ENCODE measurements at regions not wholly inside any gene's neighbourhood (a gene's known extent, or its start where the extent isn't known, plus 50 kb on each side); places are given as distances from the start of the nearest gene placed in this dataset.

DNA sequence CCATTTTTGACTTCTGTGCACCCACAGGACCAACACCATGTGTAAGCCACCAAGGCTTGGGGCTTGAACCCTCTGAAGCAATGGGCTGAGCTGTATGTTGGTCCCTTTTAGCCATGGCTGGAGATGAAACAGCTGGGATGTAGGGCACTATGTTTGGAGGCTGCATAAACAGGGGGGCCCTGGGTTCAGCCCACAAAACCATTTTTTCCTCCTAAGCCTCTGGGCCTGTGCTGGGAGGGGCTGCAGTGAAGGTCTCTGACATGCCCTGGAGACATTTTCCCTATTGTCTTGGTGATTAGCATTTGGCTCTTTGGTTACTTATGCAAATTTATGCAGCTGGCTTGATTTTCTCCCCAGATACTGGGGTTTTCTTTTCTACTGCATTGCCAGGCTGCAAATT is 144.9 kb downstream of the ZNF326 start:
- TF ChIP-seq POLR2A (IDR thresholded peaks at IDR 0.05) = no peak
- TF ChIP-seq, protein P1, sequence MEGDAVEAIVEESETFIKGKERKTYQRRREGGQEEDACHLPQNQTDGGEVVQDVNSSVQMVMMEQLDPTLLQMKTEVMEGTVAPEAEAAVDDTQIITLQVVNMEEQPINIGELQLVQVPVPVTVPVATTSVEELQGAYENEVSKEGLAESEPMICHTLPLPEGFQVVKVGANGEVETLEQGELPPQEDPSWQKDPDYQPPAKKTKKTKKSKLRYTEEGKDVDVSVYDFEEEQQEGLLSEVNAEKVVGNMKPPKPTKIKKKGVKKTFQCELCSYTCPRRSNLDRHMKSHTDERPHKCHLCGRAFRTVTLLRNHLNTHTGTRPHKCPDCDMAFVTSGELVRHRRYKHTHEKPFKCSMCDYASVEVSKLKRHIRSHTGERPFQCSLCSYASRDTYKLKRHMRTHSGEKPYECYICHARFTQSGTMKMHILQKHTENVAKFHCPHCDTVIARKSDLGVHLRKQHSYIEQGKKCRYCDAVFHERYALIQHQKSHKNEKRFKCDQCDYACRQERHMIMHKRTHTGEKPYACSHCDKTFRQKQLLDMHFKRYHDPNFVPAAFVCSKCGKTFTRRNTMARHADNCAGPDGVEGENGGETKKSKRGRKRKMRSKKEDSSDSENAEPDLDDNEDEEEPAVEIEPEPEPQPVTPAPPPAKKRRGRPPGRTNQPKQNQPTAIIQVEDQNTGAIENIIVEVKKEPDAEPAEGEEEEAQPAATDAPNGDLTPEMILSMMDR (IDR thresholded peaks at IDR 0.05 in 4 of 5, conservative IDR thresholded peaks at IDR 0.05 in 1 of 5) = no peak
- intact Hi-C loops (cut with DNase I; ENCODE audit: low total_unique reads) (no loop called here), in situ Hi-C loops (cut with MboI; ENCODE audit: low sequenced_read_pairs in 4 of 4) (no loop called here)

DNA sequence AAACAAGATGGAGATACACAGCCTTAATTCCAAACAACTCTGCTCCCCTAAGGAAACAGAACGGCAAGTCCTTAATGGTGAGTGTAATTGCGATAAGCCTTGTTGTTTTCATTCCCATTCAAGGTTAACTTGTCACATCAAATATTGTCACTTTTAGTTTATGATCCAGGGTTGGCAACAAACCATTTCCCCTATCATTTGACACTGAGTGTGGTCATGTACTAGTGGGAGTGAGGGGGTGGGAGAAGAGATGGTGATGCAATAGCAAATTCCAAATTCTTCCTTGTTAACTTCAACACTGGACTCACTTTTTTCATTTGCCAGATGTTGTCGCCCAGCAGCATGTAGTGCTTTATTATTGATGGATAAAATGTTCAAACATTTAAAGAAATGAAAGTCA is 140.4 kb downstream of the ZNF326 start:
- TF ChIP-seq POLR2A (IDR thresholded peaks at IDR 0.05) = no peak
- TF ChIP-seq, protein P1 (IDR thresholded peaks at IDR 0.05 in 4 of 5, conservative IDR thresholded peaks at IDR 0.05 in 1 of 5) = no peak
- no peaks in the 10 kb centered on the region for H3K36me3 ChIP-seq
- no peak overlapping the region for H3K4me3 ChIP-seq
- ATAC-seq (no peak), DNase-seq (no peak)
- H3K27me3 ChIP-seq = no peaks in the 10 kb centered on the region
- no peaks in the 10 kb centered on the region for H3K9me3 ChIP-seq
- in situ Hi-C loops (cut with MboI; ENCODE audit: low sequenced_read_pairs in 4 of 4) = no loop called here
- no peak overlapping the region for H3K27ac ChIP-seq
- H3K4me1 ChIP-seq = no peaks in the 10 kb centered on the region
- intact Hi-C loops (cut with DNase I; ENCODE audit: low total_unique reads) = no loop called here

More for the DNA sequence above, 144.9 kb downstream of the ZNF326 start:
- no peaks in the 10 kb centered on the region for H3K9me3 ChIP-seq
- H3K36me3 ChIP-seq = no peaks in the 10 kb centered on the region
- no peak overlapping the region for H3K4me3 ChIP-seq
- H3K4me1 ChIP-seq = no peaks in the 10 kb centered on the region
- H3K27ac ChIP-seq = no peak overlapping the region
- ATAC-seq = no peak
- DNase-seq = no peak
- no peaks in the 10 kb centered on the region for H3K27me3 ChIP-seq

DNA sequence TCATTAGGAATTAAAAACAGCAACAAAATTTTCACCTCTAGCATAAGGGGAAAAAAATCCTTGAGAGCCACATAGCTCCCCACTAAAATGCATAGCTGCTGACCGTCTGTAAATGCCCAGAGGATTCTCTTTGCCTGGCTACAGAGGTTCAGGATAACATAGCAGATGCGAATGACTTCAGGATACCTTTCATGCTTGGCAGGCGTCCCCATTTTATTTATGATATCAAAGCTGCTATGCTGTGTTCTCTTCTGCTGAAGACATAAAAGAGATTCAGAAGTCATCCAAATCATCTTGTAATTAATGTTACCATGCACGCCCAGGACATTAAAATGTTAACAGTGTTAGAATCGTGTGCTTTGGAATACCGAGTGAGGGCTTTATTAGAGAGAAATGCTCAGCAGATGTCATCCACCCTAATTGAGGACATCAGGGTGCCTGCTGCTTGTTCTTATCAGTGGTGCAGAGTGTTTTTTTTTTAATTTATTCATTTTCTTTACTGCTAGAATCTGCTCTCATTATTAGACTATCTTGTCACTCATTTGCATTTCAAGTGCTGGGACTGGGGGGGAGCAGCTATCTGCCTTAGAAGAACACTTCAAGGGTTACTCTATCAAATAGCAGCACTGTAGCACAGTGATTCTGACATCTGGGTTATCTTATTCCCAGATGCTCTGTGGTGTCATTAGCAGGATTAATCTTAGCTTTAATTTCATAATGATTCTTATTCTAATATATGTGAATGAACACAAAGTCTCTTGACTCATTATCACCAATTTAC is 139.5 kb downstream of the ZNF326 start:
- in situ Hi-C loops (cut with MboI; ENCODE audit: low sequenced_read_pairs in 4 of 4) = no loop called here

DNA sequence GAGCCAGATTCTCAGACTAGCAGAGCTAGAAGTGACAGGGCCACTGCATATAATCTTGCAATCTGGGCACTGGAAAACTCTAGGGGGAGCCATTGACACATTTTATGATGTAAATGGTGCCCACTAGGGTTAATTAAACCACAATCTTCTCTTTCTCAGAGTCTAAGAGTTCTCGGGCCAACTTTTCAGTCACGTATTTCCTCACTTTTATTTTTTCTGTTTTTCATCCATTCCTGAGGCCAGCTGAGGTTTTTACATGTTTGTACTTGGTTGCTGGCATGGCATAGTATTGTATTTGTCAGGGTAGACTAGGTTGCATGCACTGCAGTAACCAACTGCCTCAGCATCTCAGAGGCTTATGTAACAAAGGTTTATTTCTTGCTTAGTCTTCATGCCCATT is 138.2 kb downstream of the ZNF326 start:
- Histone ChIP-seq H3K36me3 (no peaks in the 10 kb centered on the region), H3K9me3 (no peaks in the 10 kb centered on the region), H3K27ac (no peak overlapping the region), H3K27me3 (no peaks in the 10 kb centered on the region), H3K4me3 (no peak overlapping the region), H3K4me1 (no peaks in the 10 kb centered on the region)
- in situ Hi-C loops (cut with MboI; ENCODE audit: low sequenced_read_pairs in 4 of 4) = no loop called here
- intact Hi-C loops (cut with DNase I; ENCODE audit: low total_unique reads) = no loop called here
- DNase-seq (no peak), ATAC-seq (no peak)
- TF ChIP-seq, protein P1 (IDR thresholded peaks at IDR 0.05 in 4 of 5, conservative IDR thresholded peaks at IDR 0.05 in 1 of 5) = no peak
- TF ChIP-seq POLR2A (IDR thresholded peaks at IDR 0.05) = no peak

More for the DNA sequence above, 139.5 kb downstream of the ZNF326 start:
- H3K4me1 ChIP-seq = no peaks in the 10 kb centered on the region
- no peaks in the 10 kb centered on the region for H3K36me3 ChIP-seq
- H3K27me3 ChIP-seq = no peaks in the 10 kb centered on the region
- H3K27ac ChIP-seq = no peak overlapping the region
- TF ChIP-seq POLR2A (IDR thresholded peaks at IDR 0.05) = no peak
- DNase-seq = no peak
- H3K4me3 ChIP-seq = no peak overlapping the region
- intact Hi-C loops (cut with DNase I; ENCODE audit: low total_unique reads) = no loop called here
- ATAC-seq = no peak
- H3K9me3 ChIP-seq = no peaks in the 10 kb centered on the region

DNA sequence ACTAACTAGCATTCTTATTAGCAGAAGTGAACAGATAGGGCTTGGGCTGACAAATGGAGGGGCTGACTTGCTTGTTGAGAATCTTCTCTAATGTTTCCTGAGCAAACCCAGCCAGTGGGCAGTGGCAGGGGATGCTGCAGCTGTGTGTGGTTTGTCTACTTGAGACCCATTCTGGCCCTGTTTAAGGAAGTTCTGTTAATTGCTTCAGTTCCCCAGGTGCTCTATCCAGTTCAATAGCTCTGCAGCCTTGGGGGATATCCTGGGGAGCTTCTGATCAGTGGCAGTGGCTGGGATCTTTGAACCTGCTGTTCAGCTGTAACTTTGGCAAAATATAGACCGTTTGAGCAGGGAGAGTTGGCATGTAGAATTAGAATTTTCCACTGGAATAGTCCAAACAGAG is 137.4 kb downstream of the ZNF326 start:
- in situ Hi-C loops (cut with MboI; ENCODE audit: low sequenced_read_pairs in 4 of 4) = no loop called here
- no peaks in the 10 kb centered on the region for H3K9me3 ChIP-seq
- TF ChIP-seq, protein P1 (IDR thresholded peaks at IDR 0.05 in 4 of 5, conservative IDR thresholded peaks at IDR 0.05 in 1 of 5) = no peak
- TF ChIP-seq POLR2A (IDR thresholded peaks at IDR 0.05) = no peak
- DNase-seq (no peak), ATAC-seq (no peak)
- H3K27me3 ChIP-seq = no peaks in the 10 kb centered on the region
- intact Hi-C loops (cut with DNase I; ENCODE audit: low total_unique reads) = no loop called here
- H3K4me3 ChIP-seq = no peak overlapping the region
- no peak overlapping the region for H3K27ac ChIP-seq
- H3K36me3 ChIP-seq = no peaks in the 10 kb centered on the region
- no peaks in the 10 kb centered on the region for H3K4me1 ChIP-seq
